Cardiac septum (tissue), 1 donor: ENCODE measurements at regions not wholly inside any gene's neighbourhood (a gene's known extent, or its start where the extent isn't known, plus 50 kb on each side); places are given as distances from the start of the nearest gene placed in this dataset.
"Not testable (repeated sequence)": the region's sequence is repeated elsewhere in the genome, so short reads cannot be mapped to it uniquely, and the experiment has no call there.

ENCODE experiments used
- DNase-seq: peaks from one replicate; pipeline ENCODE4 v3.0.0-alpha.2; 2020; ENCODE audit warnings: low spot score
- intact Hi-C: fragments of 100-400 bp; cut with DNase I; formaldehyde crosslinking; loops from one replicate; pipeline ENCODE4 v1.14.0; 2022
- donor health status: DM: no; HTN: no; CAD: no.

GRCh38 chr9:63296366-63296765, 1988.6 kb downstream of the FOXD4L5 start:
- intact Hi-C loops, DNase-seq: not testable (repeated sequence)

- not testable (repeated sequence) for DNase-seq
Observed at GRCh38 chr9:63289971-63290370, 1995.0 kb downstream of the FOXD4L5 start.

More at GRCh38 chr9:63289971-63290370, 1995.0 kb downstream of the FOXD4L5 start:
- intact Hi-C loops = not testable (repeated sequence)
